ENCODE measurements at regions not wholly inside any gene's neighbourhood (a gene's known extent, or its start where the extent isn't known, plus 50 kb on each side); places are given as distances from the start of the nearest gene placed in this dataset.

- TF ChIP-seq POLR2AphosphoS5 (IDR thresholded peaks at IDR 0.05; ENCODE audit: insufficient read depth in 1 of 2, low read depth in 1 of 2), result no peak
- TF ChIP-seq CTCF (IDR thresholded peaks at IDR 0.05), result no peak
- TF ChIP-seq POLR2A (IDR thresholded peaks at IDR 0.05), result no peak
Observed at GRCh38 chr10:81101062-81101461, 563.4 kb downstream of the SH2D4B start.
